T-cell (primary cell): ENCODE measurements at regions not wholly inside any gene's neighbourhood (a gene's known extent, or its start where the extent isn't known, plus 50 kb on each side); places are given as distances from the start of the nearest gene placed in this dataset.

Experiments
- ATAC-seq, 4 experiments: fragments of 200-7000 bp in 3 of 4; fragments of 150-1000 bp in 1 of 4; cut with Tn5 transposase; replicated peaks in 1 of 4; 1 replicate in 3 of 4; 2 replicates in 1 of 4; pipeline ENCODE4 v1.10.0; 2021; ENCODE audit warnings: moderate library complexity in 3 of 4, mild to moderate bottlenecking in 2 of 4, moderate number of reproducible peaks in 1 of 4
- CTCF ChIA-PET, 2 donors: fragments of 300-600 bp; sonication (Branson Sonifier 250); formaldehyde crosslinking; loops; one replicate each; lab custom pipeline; 2022; ENCODE audit warnings: antibody characterized with exemption in 2 of 2; lab: Charles Lee
- POLR2A ChIA-PET, 2 donors: fragments of 300-600 bp; sonication (Branson Sonifier 250); formaldehyde crosslinking; loops; one replicate each; lab custom pipeline; 2022; ENCODE audit warnings: antibody characterized with exemption in 2 of 2; lab: Charles Lee
- DNase-seq, 35 experiments: peaks; one replicate each; pipeline versions ENCODE4 v3.0.0 to v3.0.0-alpha.2; 2013 to 2023
- H3K27ac ChIP-seq: one replicate; pipeline ENCODE4 v1.5.1; 2013; ENCODE audit warnings: low read length
- H3K27me3 ChIP-seq, 2 experiments: replicated peaks in 1 of 2; 1 replicate in 1 of 2; 2 replicates in 1 of 2; pipeline versions ENCODE4 v1.6.1 to v1.7.0; 2013; ENCODE audit warnings: low read length in 1 of 2, mixed read lengths in 1 of 2; ENCODE audit not compliant: control insufficient read depth in 2 of 2, insufficient read depth in 2 of 2; ENCODE audit errors: extremely low read depth in 1 of 2
- H3K36me3 ChIP-seq, 2 donors: 1 replicate in 1 of 2; 2 replicates in 1 of 2; pipeline versions ENCODE4 v1.6.1 to v1.7.0; 2013; ENCODE audit warnings: low read length in 1 of 2; ENCODE audit not compliant: control insufficient read depth in 2 of 2, insufficient read depth in 1 of 2; ENCODE audit errors: extremely low read depth in 1 of 2
- H3K4me1 ChIP-seq, 2 experiments: 1 replicate in 1 of 2; 2 replicates in 1 of 2; pipeline versions ENCODE4 v1.6.1 to v1.7.0; 2013; ENCODE audit warnings: low read length in 2 of 2, mixed read lengths in 1 of 2; ENCODE audit not compliant: insufficient read depth in 2 of 2, control insufficient read depth in 1 of 2; ENCODE audit errors: extremely low read depth in 1 of 2
- H3K4me3 ChIP-seq, 2 donors: 1 replicate in 1 of 2; 2 replicates in 1 of 2; pipeline versions ENCODE4 v1.5.1 to v1.7.0; 2013; ENCODE audit warnings: mild to moderate bottlenecking in 2 of 2, low read length in 1 of 2, moderate library complexity in 1 of 2; ENCODE audit not compliant: control insufficient read depth in 1 of 2; ENCODE audit errors: extremely low read depth in 1 of 2
- H3K9me3 ChIP-seq: 2 replicates; pipeline ENCODE4 v1.7.0; 2013
- H3K27ac Mint-ChIP-seq, 2 donors: one replicate each; pipeline ENCODE4 v1.8.0; 2020 to 2021; ENCODE audit warnings: mild to moderate bottlenecking in 2 of 2, mixed read lengths in 2 of 2
- H3K27me3 Mint-ChIP-seq, 2 donors: one replicate each; pipeline ENCODE4 v1.8.0; 2021 to 2022; ENCODE audit warnings: mixed read lengths in 2 of 2
- H3K36me3 Mint-ChIP-seq: one replicate; pipeline ENCODE4 v1.8.0; 2021; ENCODE audit warnings: mixed read lengths
- H3K4me1 Mint-ChIP-seq, 3 donors: one replicate each; pipeline ENCODE4 v1.8.0; 2020 to 2022; ENCODE audit warnings: mixed read lengths in 3 of 3, mild to moderate bottlenecking in 1 of 3
- H3K4me3 Mint-ChIP-seq, 3 donors: one replicate each; pipeline ENCODE4 v1.8.0; 2020 to 2022; ENCODE audit warnings: mild to moderate bottlenecking in 3 of 3, mixed read lengths in 3 of 3, moderate library complexity in 3 of 3
- H3K9me3 Mint-ChIP-seq, 3 donors: one replicate each; pipeline ENCODE4 v1.8.0; 2020 to 2022; ENCODE audit warnings: mixed read lengths in 3 of 3
- WGBS: methylation state at CpG from one replicate; pipeline ENCODE4 v1.1.5; 2013; ENCODE audit warnings: missing lambda C conversion rate; ENCODE audit not compliant: insufficient coverage; 5-methylcytosine and 5-hydroxymethylcytosine counted together

DNA sequence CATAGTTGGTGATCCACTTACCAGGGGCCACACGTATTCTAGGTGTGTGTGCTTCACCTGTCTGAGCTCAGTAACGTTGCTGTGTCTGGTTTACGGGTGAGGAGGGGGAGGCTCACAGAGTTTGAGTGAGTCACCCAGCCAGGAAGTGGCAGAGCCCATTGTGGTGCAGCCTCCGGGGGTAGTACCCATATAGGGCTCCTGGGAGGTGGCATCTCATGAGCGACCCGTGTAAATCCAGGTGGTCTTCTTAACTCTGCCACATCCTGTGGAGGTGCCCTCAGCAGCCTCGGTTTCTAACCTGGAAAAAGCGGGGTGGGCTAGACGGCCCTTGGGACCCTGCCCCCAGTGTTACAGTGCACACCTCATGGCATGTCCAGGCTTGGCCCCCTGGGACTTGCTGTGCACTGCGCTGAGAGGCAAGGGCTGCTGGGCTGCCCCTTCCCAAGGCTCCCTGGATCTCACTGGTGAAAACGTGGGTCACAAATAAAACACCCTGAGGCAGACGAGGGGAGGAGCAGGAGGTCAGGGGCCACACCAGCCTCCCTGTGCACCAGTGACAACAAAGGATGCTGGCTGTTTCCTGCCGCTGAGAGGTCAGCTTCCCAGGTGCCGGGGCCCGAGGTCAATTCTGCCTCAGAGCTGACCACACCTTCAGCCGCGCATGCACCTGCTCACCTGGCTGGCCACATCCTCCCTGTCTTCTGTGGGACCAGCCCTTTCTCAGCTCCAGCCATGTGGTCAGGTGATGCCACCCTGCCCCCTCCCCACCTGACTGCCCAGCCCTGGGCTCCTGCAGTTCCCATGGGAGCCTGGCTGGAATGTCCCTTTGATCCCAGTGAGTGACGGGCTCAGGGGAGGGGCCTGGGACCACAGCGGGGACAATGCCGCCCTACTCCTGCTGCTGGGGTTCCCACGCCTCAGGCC lies 305.1 kb downstream of the CTTN start:
- no peaks in the 10 kb centered on the region for H3K36me3 ChIP-seq
- H3K9me3 ChIP-seq, result no peaks in the 10 kb centered on the region
- DNase-seq (no peak), ATAC-seq (peak in 1 of 4 experiments; percentile 26)
- Mint-ChIP-seq H3K27ac (no peak overlapping the region), H3K9me3 (no peaks in the 10 kb centered on the region), H3K36me3 (no peaks in the 10 kb centered on the region), H3K27me3 (peaks cover 0 to 2% of the 10 kb centered on the region in 2 donors), H3K4me1 (no peaks in the 10 kb centered on the region), H3K4me3 (no peak overlapping the region)
- peaks cover 0 to 15% of the 10 kb centered on the region in 2 experiments for H3K27me3 ChIP-seq
- H3K27ac ChIP-seq, result no peak overlapping the region
- no peak overlapping the region for H3K4me3 ChIP-seq
- ChIA-PET CTCF (no interaction called here), POLR2A (no interaction called here)
- no peaks in the 10 kb centered on the region for H3K4me1 ChIP-seq
- 64% methylated on average over 19 of the region's 21 CpGs for WGBS

GRCh38 chr11:70705097-70705496 lies 306.8 kb downstream of the CTTN start:
- no peaks in the 10 kb centered on the region for H3K9me3 ChIP-seq
- ChIA-PET POLR2A (no interaction called here), CTCF (no interaction called here)
- Mint-ChIP-seq H3K4me1 (no peaks in the 10 kb centered on the region), H3K4me3 (no peak overlapping the region), H3K36me3 (no peaks in the 10 kb centered on the region), H3K9me3 (no peaks in the 10 kb centered on the region), H3K27me3 (peaks cover 0 to 7% of the 10 kb centered on the region in 2 donors), H3K27ac (no peak overlapping the region)
- H3K27ac ChIP-seq, result no peak overlapping the region
- no peaks in the 10 kb centered on the region for H3K36me3 ChIP-seq
- peaks cover 0 to 20% of the 10 kb centered on the region in 2 experiments for H3K27me3 ChIP-seq
- H3K4me3 ChIP-seq, result no peak overlapping the region
- DNase-seq (no peak), ATAC-seq (no peak)
- no peaks in the 10 kb centered on the region for H3K4me1 ChIP-seq

DNA sequence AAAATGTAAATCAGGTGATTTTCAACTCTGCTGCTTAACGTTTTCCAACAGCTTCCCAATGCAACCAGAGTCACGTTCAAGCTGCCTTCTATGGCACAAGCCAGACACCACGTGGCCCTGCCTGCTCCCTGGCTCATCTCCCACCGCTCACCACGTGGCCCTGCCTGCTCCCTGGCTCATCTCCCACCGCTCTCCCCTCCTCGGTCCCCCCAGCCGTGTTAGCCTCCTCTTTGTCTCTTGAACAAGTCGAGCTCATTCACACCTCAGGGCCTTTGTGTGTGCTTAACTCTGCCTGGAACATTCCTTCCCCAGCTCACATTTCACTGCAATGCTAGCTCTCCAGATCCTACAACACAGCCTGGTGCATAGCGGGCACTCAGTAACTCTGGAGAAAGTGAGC lies 307.6 kb downstream of the CTTN start:
- H3K27ac ChIP-seq, result no peak overlapping the region
- Mint-ChIP-seq H3K9me3 (no peaks in the 10 kb centered on the region), H3K4me1 (no peaks in the 10 kb centered on the region), H3K4me3 (no peak overlapping the region), H3K27ac (no peak overlapping the region), H3K36me3 (no peaks in the 10 kb centered on the region), H3K27me3 (peaks cover 0 to 9% of the 10 kb centered on the region in 2 donors)
- peaks cover 0 to 24% of the 10 kb centered on the region in 2 experiments for H3K27me3 ChIP-seq
- DNase-seq (no peak), ATAC-seq (no peak)
- no peaks in the 10 kb centered on the region for H3K9me3 ChIP-seq
- POLR2A ChIA-PET, result no interaction called here
- CTCF ChIA-PET, result no interaction called here
- 60% methylated on average over 3 of the region's 10 CpGs for WGBS
- no peak overlapping the region for H3K4me3 ChIP-seq
- H3K36me3 ChIP-seq, result no peaks in the 10 kb centered on the region
- H3K4me1 ChIP-seq, result no peaks in the 10 kb centered on the region

DNA sequence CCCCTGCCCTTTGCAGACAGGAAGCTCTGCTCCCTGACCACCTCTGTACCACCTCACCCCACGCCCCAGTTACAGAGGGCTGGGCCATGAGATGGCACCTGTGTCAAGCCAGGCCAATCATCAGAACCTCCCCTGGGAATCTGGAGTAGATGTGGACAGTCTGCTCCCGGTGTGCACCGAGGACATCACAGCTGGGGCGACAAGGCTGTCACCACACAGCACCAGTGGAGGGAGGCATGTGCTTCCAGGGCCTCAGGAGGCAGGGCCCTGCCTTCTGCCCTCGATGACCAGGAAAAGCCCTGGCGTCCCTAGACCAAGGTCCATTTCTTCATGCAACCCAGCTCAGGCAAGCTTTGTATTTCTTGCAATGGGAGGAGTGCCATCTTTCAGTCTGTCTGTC lies 309.5 kb downstream of the CTTN start:
- H3K9me3 ChIP-seq, result no peaks in the 10 kb centered on the region
- no peak overlapping the region for H3K27ac ChIP-seq
- DNase-seq (no peak), ATAC-seq (no peak)
- peaks cover 0 to 31% of the 10 kb centered on the region in 2 experiments for H3K27me3 ChIP-seq
- H3K27ac Mint-ChIP-seq, result no peak overlapping the region
- H3K4me3 ChIP-seq, result no peak overlapping the region
- 85% methylated on average over 5 of the region's 6 CpGs for WGBS
- ChIA-PET CTCF (no interaction called here), POLR2A (no interaction called here)
- H3K4me3 Mint-ChIP-seq, result no peak overlapping the region
- H3K9me3 Mint-ChIP-seq, result no peaks in the 10 kb centered on the region
- H3K4me1 Mint-ChIP-seq, result no peaks in the 10 kb centered on the region
- H3K27me3 Mint-ChIP-seq, result peaks cover 3 to 20% of the 10 kb centered on the region in 2 donors
- no peaks in the 10 kb centered on the region for H3K36me3 ChIP-seq
- no peaks in the 10 kb centered on the region for H3K4me1 ChIP-seq
- no peaks in the 10 kb centered on the region for H3K36me3 Mint-ChIP-seq

GRCh38 chr11:70709596-70709995 lies 311.3 kb downstream of the CTTN start:
- Mint-ChIP-seq H3K36me3 (no peaks in the 10 kb centered on the region), H3K27me3 (peaks cover 8 to 23% of the 10 kb centered on the region in 2 donors), H3K27ac (no peak overlapping the region), H3K4me3 (no peak overlapping the region), H3K9me3 (no peaks in the 10 kb centered on the region), H3K4me1 (no peaks in the 10 kb centered on the region)
- Histone ChIP-seq H3K27me3 (peaks cover 0 to 37% of the 10 kb centered on the region in 2 experiments), H3K4me1 (no peaks in the 10 kb centered on the region), H3K27ac (no peak overlapping the region), H3K4me3 (no peak overlapping the region), H3K36me3 (no peaks in the 10 kb centered on the region), H3K9me3 (no peaks in the 10 kb centered on the region)
- DNase-seq, result no peak
- ATAC-seq, result no peak
- 93% methylated on average over 8 of the region's 16 CpGs for WGBS
- CTCF ChIA-PET, result no interaction called here
- POLR2A ChIA-PET, result no interaction called here

DNA sequence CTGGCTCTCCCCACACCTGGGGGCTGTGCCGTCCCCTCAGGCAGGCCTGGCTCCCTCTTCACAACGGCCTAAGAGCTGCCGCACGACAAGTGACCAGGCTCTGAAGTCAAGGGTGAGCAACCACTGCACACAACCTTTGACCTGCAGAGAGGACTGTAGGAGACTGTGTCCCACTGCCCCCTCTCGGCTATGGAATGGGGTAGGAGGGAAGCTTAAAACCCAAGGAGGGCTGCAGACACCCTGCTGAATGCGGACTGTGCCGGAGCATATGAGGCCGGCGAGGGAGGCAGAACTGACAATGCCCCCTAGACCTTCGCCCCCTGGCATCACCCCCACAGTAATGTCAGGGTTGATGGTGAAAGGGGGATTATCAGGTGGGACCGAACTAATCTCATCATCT lies 311.9 kb downstream of the CTTN start:
- Histone ChIP-seq H3K4me1 (no peaks in the 10 kb centered on the region), H3K36me3 (no peaks in the 10 kb centered on the region), H3K9me3 (no peaks in the 10 kb centered on the region), H3K4me3 (no peak overlapping the region), H3K27ac (no peak overlapping the region), H3K27me3 (peaks cover 0 to 40% of the 10 kb centered on the region in 2 experiments)
- ChIA-PET POLR2A (no interaction called here), CTCF (no interaction called here)
- Mint-ChIP-seq H3K4me1 (no peaks in the 10 kb centered on the region), H3K27ac (no peak overlapping the region), H3K27me3 (peaks cover 8 to 26% of the 10 kb centered on the region in 2 donors), H3K4me3 (no peak overlapping the region), H3K9me3 (no peaks in the 10 kb centered on the region), H3K36me3 (no peaks in the 10 kb centered on the region)
- ATAC-seq, result no peak
- DNase-seq, result no peak
- 86% methylated on average over 5 of the region's 11 CpGs for WGBS
